ENCODE measurements at regions not wholly inside any gene's neighbourhood (a gene's known extent, or its start where the extent isn't known, plus 50 kb on each side); places are given as distances from the start of the nearest gene placed in this dataset.
"Not testable (repeated sequence)": the region's sequence is repeated elsewhere in the genome, so short reads cannot be mapped to it uniquely, and the experiment has no call there.

- no peak for DNase-seq
Measured at GRCh38 chr7:109335951-109336350, 766.3 kb downstream of the DNAJB9 start.

- DNase-seq, result no peak
Measured at GRCh38 chr7:109336531-109336930, 766.9 kb downstream of the DNAJB9 start.

GRCh38 chr7:109343678-109344077, 774.0 kb downstream of the DNAJB9 start:
- no peak for DNase-seq

- no peak for DNase-seq
Measured at GRCh38 chr7:109351493-109351892, 781.8 kb downstream of the DNAJB9 start.

- DNase-seq, result no peak
Measured at GRCh38 chr7:109354000-109354399, 784.3 kb downstream of the DNAJB9 start.

GRCh38 chr7:109354552-109354951, 784.9 kb downstream of the DNAJB9 start:
- DNase-seq, result no peak

- DNase-seq, result no peak
Measured at GRCh38 chr7:109375823-109376222, 806.1 kb downstream of the DNAJB9 start.

- DNase-seq, result no peak
Measured at GRCh38 chr7:109376576-109376975, 806.9 kb downstream of the DNAJB9 start.

GRCh38 chr7:109377076-109377884, 807.6 kb downstream of the DNAJB9 start:
- DNase-seq, result no peak

GRCh38 chr7:109386959-109387358, 817.3 kb downstream of the DNAJB9 start:
- DNase-seq, result no peak

GRCh38 chr7:109387530-109387929, 817.9 kb downstream of the DNAJB9 start:
- no peak for DNase-seq

GRCh38 chr7:109391240-109391639, 821.6 kb downstream of the DNAJB9 start:
- DNase-seq, result no peak

GRCh38 chr7:109402107-109402506, 832.4 kb downstream of the DNAJB9 start:
- no peak for DNase-seq

GRCh38 chr7:109407756-109408155, 838.1 kb downstream of the DNAJB9 start:
- no peak for DNase-seq

- DNase-seq, result no peak
Measured at GRCh38 chr7:109437957-109438356, 868.3 kb downstream of the DNAJB9 start.

- DNase-seq, result no peak
Measured at GRCh38 chr7:109449760-109450159, 880.1 kb downstream of the DNAJB9 start.

- no peak for DNase-seq
Measured at GRCh38 chr7:109456116-109456515, 886.4 kb downstream of the DNAJB9 start.

GRCh38 chr7:109460296-109460695, 890.6 kb downstream of the DNAJB9 start:
- no peak for DNase-seq

- no peak for DNase-seq
Measured at GRCh38 chr7:109462171-109462570, 892.5 kb downstream of the DNAJB9 start.

- not testable (repeated sequence) for DNase-seq
Measured at GRCh38 chr7:109467729-109468128, 898.1 kb downstream of the DNAJB9 start.

- DNase-seq, result no peak
Measured at GRCh38 chr7:109473172-109473571, 903.5 kb downstream of the DNAJB9 start.

- DNase-seq, result no peak
Measured at GRCh38 chr7:109476409-109476808, 906.7 kb downstream of the DNAJB9 start.

GRCh38 chr7:109479388-109479787, 909.7 kb downstream of the DNAJB9 start:
- no peak for DNase-seq

- not testable (repeated sequence) for DNase-seq
Measured at GRCh38 chr7:109490607-109491006, 920.9 kb downstream of the DNAJB9 start.

- DNase-seq, result no peak
Measured at GRCh38 chr7:109497053-109497452, 927.4 kb downstream of the DNAJB9 start.

Data from stimulated activated CD4-positive, alpha-beta T cell treated with anti-CD3 and anti-CD28 coated beads, Interleukin-4, amount 100 ng/mL, for 1 hour (primary cell).